Muscle of back (tissue), 3 donors: ENCODE measurements at regions not wholly inside any gene's neighbourhood (a gene's known extent, or its start where the extent isn't known, plus 50 kb on each side); places are given as distances from the start of the nearest gene placed in this dataset.
"Not testable (repeated sequence)": the region's sequence is repeated elsewhere in the genome, so short reads cannot be mapped to it uniquely, and the experiment has no call there.

ENCODE experiments used
- DNase-seq, 3 donors: peaks; one replicate each; pipeline versions ENCODE4 v3.0.0 to v3.0.0-alpha.2; 2013

- DNase-seq, result no peak
Observed at GRCh38 chr1:3992103-3992556, 92.1 kb upstream of the C1orf174 start.

- DNase-seq, result no peak
Observed at GRCh38 chr1:3992746-3993145, 92.7 kb upstream of the C1orf174 start.

- DNase-seq, result no peak
Observed at GRCh38 chr1:3993619-3994375, 93.7 kb upstream of the C1orf174 start.

GRCh38 chr1:3995141-3995780, 95.2 kb upstream of the C1orf174 start:
- no peak for DNase-seq

- DNase-seq, result no peak
Observed at GRCh38 chr1:3996846-3997705, 97.0 kb upstream of the C1orf174 start.

- no peak for DNase-seq
Observed at GRCh38 chr1:3998086-3998485, 98.0 kb upstream of the C1orf174 start.

- not testable (repeated sequence) for DNase-seq
Observed at GRCh38 chr1:3999514-3999913, 99.4 kb upstream of the C1orf174 start.

GRCh38 chr1:3999941-4000735, 100.1 kb upstream of the C1orf174 start:
- DNase-seq, result no peak

GRCh38 chr1:4000811-4001251, 100.8 kb upstream of the C1orf174 start:
- DNase-seq, result peak in 1 of 3 donors; percentile 2

- no peak for DNase-seq
Observed at GRCh38 chr1:4001461-4001860, 101.4 kb upstream of the C1orf174 start.

GRCh38 chr1:4002061-4002521, 102.0 kb upstream of the C1orf174 start:
- DNase-seq, result no peak

GRCh38 chr1:4002741-4003140, 102.7 kb upstream of the C1orf174 start:
- no peak for DNase-seq

- DNase-seq, result no peak
Observed at GRCh38 chr1:4003846-4004505, 103.9 kb upstream of the C1orf174 start.

GRCh38 chr1:4004635-4005430, 104.8 kb upstream of the C1orf174 start:
- DNase-seq, result no peak

- no peak for DNase-seq
Observed at GRCh38 chr1:4005431-4005830, 105.4 kb upstream of the C1orf174 start.

GRCh38 chr1:4006676-4007374, 106.8 kb upstream of the C1orf174 start:
- no peak for DNase-seq

- no peak for DNase-seq
Observed at GRCh38 chr1:4010284-4010683, 110.2 kb upstream of the C1orf174 start.

- DNase-seq, result no peak
Observed at GRCh38 chr1:4010814-4011605, 110.9 kb upstream of the C1orf174 start.
